Anterior cingulate cortex (tissue), 58 donors: ENCODE measurements at regions not wholly inside any gene's neighbourhood (a gene's known extent, or its start where the extent isn't known, plus 50 kb on each side); places are given as distances from the start of the nearest gene placed in this dataset.
"Not testable (repeated sequence)": the region's sequence is repeated elsewhere in the genome, so short reads cannot be mapped to it uniquely, and the experiment has no call there.

Source experiments
- DNase-seq, 58 donors: peaks; one replicate each; lab custom pipeline; 2025; lab: John Stamatoyannopoulos, UW

DNA sequence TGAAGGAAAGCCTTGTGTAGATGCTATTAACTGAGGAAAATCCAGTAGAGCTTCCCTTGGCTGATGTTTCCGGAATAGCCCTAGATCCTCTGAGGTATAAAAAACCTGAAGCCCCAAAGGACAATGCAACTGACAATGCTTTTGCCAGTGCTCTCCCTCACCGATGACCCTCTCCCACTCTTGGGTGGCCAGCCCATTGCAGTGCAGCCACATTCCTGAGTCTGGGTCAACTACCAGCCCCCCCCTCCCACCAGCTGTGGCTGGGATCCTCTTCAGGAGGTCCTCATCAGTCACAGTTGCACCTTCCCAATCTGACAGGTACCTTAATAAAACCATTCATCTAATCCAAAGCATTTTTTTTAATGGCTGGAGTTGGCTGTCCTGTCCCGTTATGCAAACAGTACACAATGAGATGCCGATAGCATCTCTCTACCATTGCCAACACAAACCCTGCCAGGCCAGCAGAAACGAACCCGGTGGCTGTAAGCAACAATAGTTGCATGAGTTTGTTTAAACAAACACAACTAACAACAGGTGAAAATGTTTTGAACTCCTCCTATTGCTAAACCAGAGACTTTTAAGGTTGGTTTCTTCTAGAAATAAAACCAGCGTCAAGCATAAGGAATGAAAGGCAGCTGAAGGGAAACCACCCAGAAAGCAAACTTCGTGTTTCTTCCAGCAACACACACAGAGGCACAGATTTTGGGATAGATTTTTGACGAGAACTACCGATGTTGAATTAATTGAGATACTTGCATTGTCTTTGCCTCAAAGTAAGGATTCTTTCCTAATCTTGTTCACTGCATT, 128.3 kb upstream of the ARHGEF3 start:
- no peak for DNase-seq

DNA sequence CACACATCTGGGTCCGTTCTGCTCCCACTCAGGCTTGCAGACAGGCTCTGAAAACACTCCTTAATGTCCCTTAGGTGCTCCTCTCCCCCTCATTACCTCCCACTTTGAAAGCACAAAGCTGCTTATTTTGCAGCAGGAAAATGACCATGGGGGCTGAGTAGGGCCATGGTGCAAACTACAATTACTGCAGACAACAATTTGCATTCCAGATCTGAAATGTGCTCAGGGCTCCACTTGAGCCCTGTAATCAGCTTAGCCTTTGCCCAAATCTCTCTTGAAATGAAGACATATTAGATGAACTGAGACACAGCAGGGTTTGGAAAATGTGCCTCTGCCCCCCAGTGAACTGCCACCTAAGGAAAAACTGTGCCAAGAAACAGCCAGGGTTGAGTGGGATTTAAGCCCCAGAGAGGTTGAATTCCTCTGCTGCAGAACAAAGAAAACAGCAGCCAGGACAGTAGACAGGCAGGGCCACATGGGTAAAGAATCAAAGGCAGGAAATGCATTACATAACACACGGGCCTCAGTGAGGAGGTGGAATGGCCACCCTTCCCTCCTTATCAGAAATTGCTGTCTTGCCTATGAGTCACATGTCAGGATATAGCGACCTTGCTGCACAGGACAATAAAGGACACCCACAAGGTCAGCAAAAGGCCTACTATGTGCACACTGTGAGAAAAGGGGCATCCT, 126.8 kb upstream of the ARHGEF3 start:
- no peak for DNase-seq

DNA sequence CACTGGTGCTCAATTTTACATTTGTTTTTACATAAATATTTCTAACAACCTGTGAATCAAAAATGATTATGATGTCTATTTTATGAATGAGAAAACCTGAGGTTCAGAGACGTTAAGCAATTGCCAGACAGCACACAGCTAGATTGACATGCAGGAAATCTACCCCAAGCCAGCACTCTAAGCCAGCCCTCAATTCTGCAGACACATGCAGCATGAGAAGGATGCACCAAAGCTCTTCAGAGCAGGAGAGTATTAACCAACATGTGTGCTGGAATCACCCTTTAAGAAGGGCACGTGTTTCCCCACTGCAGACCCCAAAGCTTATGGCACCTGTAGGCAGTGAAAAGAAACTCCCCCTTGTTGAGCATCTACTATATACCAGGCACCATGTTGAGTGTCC, 126.1 kb upstream of the ARHGEF3 start:
- DNase-seq, result no peak

DNA sequence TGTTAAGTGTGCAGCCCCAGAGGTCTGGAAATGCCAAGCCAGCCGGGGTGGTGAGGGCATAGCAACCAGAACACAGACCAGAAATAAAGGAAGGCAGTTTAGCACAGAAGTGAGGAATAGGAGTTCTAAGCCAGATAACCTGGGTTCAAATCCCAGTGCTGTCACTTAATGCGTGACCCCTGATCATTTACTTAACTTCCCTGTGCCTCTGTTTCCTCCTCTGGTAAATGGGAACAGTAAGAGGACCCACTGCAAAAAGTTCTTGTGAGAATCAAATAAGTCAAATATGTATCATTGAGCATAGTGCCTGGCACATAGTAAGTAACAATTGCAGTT, 125.2 kb upstream of the ARHGEF3 start:
- no peak for DNase-seq

DNA sequence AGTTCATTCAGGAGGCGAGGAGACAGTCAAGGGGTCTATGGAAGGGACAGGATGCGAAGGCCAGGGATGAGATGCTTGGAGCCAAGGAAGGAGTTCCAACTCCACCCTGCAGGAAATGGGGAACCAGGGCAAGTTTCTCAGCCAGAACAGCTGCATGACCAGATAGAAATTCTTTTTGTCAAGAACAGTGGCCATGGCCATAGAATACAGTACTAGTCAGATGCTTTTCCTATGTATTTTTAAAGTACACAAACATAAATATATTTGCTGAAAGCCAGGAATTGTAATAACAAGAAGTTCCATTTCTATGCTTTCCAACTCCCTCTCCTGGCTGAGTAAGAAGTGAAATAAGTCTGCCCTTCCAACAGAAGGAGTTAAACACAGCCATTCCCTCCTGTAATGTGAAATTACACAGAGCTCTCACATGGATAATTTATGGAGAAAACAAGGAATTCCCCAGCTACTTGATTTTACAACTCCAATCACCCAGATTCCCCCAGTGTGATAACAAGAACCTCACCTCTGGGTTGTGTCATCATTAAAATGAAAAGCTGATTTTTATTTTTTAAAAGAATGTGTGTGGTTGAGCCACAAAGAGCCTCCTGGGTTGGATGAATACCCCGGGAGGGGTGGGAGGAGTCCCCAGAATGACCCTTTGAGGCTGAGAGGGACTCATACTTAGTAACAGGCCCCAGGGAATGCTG, 124.6 kb upstream of the ARHGEF3 start:
- no peak for DNase-seq

DNA sequence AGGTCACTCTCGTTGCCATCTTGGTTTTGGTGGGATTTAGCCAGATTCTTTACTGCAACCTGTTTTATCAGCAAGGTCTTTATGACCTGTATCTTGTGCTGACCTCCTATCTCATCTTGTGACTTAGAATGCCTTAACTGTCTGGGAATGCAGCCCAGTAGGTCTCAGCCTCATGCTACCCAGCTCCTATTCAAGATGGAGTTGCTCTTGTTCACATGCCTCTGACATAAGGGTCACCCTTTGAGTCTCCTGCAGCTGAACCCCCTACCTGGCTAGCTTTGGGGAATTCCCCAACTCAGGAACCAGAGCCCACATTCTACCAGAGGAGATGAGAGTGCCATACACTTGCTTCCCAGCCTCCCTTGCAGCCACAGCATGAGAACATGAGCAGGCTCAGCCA, 123.0 kb upstream of the ARHGEF3 start:
- DNase-seq, result not testable (repeated sequence)

DNA sequence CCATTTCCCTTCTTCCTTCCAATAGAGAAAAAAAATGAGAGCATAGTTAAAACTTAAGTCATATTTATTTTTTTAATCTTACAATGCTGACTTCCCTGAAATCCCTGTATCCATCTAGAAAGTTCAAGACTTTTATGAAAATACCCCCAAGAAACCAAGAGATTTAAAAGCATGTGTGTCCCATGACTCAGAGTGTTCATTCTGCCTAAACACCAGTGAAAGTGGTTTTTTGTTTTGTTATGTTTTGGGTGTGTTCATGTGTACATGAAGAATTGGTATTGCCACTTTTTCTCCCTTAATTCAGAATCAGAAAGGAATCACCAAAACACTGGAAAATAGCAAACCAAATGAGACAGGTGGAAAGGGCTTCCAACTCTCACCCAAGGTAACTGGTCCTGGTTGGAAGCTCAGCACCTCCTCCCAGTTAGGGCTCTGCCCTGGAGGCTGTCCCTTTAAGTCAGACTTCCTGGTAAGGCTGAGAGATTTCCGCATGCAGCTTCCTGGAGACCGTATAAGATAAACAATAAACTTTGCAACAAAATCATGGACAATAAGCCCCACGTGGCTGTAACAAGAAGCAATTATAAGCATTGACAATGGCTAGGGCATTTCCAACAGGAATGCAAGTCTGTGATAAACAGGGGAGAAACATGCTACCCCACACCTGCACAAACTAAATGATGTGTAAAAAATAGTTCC, 121.9 kb upstream of the ARHGEF3 start:
- DNase-seq, result no peak

DNA sequence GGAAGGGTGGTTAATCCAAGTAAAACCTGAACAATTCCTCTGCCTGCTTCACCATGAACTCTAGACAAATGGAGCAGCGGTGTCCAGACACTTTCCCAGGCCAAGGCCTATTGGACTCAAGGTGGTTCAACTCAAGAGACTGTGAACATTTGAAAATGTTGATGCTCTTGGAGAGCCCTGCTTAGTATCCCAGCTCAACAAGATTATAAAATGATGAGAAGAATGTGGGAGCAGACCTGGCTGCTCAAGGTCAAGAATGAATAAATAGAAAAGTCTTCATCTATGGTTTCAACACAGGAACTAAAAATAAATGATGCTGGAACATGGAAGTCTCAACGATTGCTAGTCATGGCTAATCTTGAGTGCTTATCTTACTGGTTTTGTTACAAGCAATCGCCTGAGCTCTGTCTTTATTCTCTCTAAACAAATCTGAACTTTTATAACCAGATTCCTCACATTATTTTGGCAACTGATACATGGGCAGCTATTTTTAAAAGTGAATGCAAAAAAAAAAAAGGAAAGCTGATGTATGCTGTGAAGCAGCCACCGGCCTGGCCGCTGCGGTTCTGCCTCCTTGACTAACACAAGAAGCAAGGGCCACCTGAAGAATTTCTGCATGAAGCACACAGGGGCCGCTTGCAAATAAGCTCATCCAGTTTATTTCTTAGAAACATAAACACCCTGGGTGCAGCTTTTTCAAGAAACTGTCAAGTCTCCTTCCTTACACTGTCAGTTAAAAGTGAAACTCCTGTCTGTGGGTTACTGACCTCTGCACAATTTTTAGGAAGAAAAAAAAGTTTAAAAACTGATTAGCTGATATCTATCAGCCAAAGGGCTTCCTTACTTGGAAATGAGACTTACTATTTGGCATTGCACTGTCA, 120.1 kb upstream of the ARHGEF3 start:
- no peak for DNase-seq

DNA sequence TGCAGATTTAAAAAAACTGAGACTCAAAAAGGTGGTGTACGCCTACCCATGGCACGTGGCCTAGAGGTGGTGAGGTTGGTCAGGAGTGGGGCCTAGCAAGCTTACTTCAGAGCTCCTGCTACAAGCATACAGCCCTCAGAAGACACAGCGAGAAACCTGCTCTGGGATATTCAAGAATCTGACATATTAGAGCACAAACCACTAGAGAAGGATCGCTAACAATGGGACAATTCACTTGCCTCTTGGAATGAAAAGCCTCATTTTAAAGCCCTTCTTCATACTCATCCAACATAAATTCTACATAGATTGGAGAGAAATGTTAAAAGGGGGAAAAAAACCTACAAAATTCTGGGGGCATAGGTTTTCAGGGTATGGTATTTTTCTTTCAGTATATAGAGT, 118.0 kb upstream of the ARHGEF3 start:
- no peak for DNase-seq

DNA sequence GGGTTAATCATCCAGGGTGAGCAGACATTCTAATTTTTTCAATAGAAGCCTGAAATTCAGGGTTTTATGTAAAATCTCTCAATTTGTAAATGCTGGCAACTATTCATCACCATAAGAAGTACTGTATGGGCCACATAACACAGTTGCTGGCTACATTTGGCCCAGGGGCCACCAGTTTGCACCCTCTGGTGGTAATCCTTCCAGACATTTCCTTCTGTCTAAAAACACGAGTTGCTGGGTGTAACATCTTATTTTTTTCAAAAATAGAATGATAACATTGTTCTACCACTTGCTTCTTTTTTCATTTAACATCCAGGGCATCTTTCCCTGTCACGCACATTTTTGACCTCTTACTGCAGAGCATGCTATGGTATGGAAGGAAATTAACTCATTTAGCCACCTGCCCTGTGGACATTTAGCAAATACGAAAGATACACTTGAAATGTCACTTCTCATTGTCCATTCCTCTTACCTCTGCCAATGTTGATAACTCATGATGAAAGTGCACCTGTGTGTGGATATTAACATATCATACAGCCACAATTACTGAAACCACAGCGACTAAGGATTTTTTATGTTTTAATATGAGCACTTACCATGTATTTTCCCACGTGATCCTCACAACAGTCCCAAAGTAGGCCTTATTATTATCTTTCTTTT, 117.5 kb upstream of the ARHGEF3 start:
- DNase-seq, result peak in 1 of 58 donors; percentile 5

DNA sequence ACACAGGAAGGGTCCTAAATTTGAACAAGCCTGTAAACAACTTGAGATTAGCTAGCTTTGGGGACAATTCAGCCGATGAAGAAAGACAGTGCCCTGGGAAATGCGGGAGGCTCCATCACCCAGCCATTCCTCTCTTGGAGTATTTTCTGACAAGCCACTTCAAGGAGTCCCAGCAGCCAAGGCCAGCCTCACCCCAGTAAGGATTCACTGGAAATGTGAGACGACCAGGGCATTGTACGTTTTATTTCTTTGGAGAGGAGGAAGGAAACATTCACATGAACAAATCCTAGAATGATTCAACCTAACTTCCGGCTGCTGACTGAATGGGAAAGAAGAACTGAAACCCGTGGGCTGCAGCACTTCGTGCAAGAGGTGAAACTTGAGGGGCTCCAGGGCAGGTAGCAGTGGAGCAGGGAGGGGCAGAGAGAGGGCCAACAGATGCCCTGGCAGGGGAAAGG, 116.4 kb upstream of the ARHGEF3 start:
- no peak for DNase-seq

DNA sequence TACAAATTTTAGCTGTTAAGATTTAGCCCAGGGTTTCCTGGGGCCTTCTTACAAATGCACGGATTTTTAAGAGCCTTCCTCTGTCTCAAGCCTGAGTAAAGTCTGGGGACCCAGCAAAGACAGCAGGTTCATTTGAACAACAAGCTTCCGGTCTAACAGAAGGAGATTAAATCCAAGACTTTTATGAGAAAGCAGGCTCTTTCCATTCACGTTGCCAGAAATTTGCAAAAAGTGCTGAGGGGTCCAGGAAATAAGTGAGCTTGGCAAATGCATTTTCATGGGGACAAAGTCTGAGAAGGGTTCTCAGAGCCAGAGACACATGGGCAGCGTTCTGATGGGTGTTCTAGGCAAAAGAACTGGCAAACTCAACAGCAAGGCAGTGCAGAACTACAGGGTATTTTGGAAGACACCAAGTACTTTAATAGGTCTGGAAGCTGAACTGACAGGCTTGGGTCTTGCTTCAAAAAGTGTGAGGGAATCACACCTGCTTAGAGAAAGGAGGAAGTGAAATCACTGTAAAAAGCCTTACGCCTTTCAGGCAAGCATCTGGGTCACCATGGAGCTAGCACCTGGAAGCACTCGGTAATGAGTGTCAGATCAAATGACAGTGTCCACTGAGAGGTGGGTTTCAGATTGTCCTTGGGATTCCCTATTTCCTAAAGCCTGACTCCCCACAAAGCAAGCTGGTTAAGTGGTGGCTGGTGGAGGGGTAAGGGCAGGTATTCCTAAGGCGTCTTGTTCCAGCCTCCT, 115.8 kb upstream of the ARHGEF3 start:
- DNase-seq, result peak in 2 of 58 donors; percentile 11 to 18

DNA sequence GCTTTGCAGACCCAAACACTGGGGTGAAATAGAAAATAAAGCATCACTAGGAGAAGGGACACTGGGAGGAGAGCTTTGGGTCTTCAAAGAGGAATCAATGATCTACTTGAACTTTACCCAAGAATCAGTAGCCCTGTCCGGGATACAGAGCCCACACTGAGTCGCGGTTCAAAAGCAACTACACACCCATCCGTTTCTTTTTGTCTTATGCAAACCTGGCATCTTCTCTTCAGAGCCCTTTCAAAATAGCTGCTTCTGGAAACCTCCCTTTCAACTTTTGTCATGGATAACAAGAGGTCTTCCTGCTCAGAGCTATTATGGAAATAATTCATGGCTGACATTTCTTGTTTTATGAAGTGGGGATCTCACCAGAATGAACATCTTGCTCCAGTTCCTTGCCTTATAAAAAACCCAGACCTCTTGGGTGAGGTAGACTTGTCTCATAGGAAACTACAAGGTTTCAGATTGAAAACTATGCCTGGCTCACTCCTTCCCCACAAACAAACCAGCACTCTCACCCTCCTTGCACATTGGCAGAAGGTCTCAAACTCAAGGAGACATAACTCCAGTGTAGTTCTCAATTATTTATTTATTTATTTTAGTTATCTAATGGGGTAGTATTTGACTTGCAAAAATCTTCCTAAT, 115.1 kb upstream of the ARHGEF3 start:
- no peak for DNase-seq

DNA sequence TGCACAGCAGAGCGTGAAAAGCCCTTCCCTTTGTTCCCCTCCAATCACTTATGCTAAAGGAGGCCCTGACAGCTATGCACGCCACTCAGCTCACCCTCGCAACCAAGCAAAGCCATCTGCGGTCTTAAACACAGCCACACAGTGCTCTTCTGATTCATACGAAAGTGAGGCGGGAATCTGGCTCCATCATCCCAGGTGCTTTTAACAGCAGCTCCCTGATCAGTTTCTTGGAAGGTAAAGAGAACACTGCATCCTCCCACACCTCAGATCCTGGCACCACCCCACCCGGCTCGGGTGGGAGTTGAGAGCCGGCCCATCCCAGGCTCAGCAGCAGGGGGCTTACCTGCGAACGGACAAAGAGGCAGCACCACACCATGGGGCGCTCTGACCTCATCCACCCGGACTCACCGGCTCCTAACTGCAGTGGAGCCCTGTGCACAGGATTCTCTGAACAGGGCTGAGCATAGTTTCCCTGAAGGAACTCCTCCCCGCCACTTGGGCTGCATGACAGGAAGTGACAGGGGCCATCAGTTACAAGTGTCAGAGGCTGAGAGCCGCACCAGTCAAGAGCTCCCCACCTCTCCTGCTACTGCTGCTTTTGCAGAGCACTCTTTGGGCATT, 114.3 kb upstream of the ARHGEF3 start:
- no peak for DNase-seq

DNA sequence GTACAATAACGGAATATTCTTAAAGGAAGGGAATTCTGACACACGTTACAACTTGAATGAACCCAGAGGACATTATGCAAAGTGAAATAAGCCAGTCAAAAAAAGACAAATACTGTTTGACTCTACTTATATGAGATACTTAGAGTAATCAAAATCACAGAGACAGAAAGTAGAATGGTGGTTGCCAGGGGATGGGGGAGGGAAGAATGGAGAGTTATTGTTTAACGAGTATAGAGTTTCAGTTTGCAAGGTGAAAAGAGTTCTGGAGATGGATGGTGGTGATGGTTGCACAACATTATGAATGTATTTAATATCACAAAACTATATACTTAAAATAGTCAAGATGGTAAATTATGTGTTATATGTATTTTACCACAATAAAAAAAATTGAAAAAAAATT, 112.9 kb upstream of the ARHGEF3 start:
- no peak for DNase-seq

DNA sequence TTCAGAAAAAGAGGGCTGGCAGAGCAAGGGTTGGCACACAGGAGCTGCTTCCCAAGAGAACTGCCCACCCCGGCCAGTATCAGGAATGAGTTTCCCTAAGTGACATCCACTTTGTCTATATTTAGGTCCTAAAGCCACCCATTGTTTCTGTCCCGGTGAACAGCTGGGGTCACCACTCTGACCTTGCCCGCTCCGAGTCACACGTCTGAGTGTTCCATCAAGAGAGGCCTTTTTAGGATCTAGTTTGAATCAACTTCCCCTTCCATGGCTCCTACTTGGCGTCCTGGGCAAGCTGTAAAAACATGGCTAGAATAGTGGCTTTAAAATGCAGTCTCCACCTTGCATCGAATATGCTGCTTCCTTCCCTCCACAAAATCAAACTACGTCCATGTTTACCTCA, 109.6 kb upstream of the ARHGEF3 start:
- DNase-seq, result no peak

DNA sequence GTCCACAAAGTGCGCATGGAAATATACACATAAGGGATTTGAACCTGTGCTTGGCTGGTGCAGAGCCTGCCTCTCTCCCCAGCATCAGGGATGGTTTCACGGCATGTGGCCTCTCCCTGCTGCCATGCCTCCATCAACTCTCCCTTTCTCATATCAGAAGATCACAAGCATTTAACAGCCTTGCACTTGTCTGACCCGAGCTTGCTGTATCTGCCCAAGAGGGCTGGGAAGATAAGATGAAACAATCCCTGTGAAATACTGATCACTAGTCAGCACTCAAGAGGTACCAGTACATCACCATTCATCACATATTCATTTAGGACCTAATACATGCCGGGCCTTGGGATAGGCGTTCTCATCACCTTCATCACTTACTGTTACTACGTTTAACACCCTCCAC, 107.6 kb upstream of the ARHGEF3 start:
- no peak for DNase-seq

DNA sequence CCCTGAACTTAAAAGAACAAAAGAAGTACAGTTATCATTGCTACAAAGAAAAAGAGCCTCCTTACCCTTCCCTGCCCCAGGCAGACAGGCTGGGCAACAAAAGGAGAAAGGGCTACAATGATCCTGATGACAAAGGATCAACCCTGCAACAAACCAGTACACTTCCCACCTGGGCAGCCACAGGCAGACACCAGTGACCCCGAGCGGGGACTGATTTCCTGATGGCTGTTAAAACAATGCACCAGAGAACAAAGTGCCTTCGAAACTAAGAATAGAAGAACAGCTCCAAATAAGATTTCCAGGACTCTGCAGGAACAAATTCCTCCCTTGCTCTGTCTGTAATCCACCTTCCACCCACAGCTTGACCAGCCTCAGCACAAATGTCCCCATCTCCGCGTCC, 106.3 kb upstream of the ARHGEF3 start:
- DNase-seq, result no peak
